ENCODE measurements at regions not wholly inside any gene's neighbourhood (a gene's known extent, or its start where the extent isn't known, plus 50 kb on each side); places are given as distances from the start of the nearest gene placed in this dataset.
"Not testable (repeated sequence)": the region's sequence is repeated elsewhere in the genome, so short reads cannot be mapped to it uniquely, and the experiment has no call there.

DNA sequence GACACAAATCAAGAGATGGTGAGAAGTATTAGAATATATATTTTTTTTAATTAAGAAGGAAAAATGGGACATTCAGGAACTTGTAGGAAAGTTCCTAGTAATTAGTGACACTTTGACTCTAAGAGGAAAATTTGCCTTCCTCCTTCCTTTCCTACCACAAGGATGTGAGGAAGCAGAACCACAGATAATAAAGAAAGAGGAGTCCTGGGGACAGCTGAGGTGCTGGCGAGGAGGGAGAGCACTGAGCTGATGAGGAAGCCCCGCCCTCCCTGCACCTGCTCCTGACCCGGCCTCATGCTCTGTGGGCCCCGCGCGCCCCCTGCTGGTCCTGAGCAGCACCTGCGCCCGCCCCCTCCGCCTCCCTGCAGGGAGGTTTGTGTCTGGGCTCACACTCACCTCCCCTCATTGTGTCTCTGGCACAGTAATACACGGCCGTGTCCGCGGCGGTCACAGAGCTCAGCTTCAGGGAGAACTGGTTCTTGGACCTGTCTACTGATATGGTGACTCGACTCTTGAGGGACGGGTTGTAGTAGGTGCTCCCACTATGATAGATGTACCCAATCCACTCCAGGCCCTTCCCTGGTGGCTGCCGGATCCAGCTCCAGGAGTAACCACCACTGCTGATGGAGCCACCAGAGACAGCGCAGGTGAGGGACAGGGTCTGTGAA is 822.6 kb downstream of the TMEM121 start:
- DNase-seq (ENCODE audit: low read depth) = not testable (repeated sequence)

DNA sequence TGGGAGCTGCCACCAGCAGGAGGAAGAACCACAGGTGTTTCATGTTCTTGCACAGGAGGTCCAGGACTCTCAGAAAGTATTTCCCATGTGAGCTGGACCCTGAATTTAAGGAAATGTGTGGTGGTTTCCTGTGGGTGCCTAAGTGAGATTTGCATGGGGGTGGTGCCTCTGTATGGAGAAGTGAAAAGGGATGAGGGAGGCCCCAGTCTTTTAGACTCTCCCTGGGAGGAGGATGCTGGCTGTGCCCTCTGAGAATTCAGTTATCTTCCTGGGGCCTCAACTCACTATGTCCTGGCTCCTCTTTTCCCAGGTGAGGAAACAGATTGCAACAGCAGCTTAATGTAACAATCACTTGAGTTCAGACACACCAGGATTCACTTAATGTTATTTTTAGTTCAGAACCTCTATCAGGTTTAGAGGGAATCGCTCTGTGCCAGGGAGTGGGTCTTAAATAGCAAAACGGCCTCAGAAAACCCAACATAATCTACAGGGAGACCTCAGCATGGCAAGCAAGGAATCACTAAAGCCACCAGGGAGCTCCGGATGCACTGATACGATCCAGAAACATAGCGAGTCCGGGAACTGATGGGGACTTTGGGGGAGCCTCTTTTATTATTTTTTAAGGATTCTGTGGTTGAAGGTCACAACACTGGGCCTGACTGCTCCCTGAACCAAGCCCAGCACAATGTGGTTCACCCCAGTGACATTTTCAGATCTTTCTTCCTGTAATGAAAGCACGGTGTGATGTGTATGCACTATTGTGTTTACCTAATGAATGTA is 823.5 kb downstream of the TMEM121 start:
- not testable (repeated sequence) for DNase-seq (ENCODE audit: low read depth)

DNA sequence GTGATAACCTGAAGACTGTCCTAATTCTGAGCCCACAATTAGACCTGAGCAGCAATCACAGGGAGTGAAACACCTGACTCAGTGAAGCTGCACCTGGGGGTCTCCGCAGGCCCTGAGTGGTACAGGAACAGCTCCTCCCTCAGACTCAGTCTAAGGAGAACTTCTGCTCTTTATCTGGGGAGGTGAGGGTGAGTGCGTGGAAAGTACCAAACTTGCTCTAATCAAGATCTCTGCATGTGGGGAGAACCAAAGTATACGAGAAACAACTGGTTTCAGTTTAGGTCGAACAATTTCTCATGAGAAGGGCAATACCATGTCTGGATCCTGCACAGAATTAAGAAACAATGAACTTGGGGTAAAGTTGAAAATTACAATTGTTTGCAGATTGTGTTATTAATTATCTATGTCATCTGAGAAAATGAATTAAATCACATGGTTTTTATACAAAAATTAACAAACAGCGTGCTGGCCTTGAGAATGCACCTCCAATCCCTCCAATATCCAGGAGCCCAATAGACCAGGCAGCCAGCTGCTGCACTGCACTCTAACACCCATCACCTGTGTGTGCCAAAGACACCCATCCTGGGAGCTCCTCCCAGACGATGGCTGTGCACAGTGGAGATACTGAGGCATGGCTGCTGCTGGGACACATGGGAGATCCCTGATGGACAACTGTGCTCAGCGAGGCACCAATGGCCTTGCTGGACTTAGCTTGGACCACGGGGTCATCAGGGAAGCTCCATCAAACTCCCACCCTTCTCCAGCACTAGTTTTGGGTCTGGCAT is 828.8 kb downstream of the TMEM121 start:
- DNase-seq (ENCODE audit: low read depth) = not testable (repeated sequence)

DNA sequence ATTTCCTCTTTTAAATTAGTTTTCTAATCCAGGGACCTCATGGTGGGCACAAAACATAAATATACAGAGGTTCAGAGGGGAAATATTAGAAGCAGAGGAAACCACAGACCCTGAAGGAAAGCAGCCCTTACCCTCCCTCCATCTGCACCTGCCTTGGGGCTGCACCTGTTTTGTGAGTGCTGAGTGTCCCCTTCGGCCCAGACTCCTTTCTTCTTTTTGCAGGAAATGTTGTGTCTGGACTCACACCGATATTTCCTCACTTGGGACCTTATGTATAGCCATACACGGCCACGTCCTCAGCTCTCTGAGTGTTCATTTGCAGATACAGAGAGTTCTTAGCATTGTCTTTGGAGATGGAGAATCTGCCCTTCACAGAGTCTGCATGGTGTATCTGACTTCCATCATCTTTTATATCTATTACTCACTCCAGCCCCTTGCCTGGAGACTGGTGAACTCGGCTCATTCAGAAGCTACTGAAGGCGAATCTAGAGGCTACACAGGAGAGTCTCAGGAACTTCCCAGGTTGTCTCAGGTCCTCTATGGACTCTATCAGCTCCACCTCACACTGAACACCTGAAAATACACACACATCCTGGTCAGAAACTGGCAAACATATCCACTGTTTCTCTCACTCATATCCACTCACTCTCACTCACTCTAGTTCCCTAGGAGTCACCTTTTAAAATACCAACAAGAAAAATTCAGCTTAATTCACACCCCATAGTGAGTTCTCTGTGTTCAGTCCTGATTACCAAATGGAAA is 829.7 kb downstream of the TMEM121 start:
- DNase-seq (ENCODE audit: low read depth) = not testable (repeated sequence)

DNA sequence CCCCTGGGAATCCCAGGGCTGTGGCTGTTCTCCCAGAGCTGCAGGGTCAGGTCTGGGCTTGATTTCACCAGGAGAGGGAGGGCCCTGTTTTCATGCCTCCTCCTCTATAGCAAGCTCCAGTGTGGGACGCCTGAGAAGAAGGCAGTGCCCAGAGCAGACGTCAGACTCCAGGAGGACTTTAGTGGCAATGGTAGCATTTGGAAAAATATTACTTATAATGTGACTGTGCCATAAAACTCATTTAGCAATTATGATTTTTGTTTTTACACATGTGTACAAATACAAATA is 830.2 kb downstream of the TMEM121 start:
- DNase-seq (ENCODE audit: low read depth) = not testable (repeated sequence)

DNA sequence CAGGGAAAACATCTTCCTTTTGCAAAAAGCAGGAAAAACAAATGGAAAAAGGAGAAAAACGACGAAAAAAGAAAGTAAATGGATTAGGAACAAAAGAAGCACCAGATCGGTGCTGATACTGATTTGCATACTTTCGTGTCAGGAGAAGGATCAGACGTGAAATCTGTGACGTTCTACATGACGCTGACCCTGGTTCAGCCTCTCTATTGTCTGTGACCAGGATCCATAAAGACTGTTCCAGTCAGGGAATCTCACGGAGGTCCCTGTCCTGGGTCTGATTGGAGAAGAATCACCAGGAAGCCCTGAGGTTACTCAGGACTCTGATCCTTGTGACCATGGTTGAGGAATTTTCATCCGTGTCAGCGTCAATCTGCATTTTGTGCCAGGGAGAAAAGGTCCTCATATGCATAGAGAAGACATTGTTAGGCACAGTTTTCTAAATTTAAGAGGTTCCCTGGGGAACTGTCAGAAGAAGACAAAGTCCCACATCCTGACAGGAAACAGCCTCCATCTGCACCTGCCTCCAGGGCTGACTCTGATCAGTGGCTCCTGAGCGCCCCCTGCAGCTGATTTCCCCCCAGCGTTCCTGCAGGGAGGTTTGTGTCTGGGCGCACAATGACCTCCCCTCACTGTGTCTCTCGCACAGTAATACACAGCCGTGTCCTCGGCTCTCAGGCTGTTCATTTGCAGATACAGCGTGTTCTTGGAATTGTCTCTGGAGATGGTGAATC is 832.9 kb downstream of the TMEM121 start:
- DNase-seq (ENCODE audit: low read depth) = not testable (repeated sequence)

DNA sequence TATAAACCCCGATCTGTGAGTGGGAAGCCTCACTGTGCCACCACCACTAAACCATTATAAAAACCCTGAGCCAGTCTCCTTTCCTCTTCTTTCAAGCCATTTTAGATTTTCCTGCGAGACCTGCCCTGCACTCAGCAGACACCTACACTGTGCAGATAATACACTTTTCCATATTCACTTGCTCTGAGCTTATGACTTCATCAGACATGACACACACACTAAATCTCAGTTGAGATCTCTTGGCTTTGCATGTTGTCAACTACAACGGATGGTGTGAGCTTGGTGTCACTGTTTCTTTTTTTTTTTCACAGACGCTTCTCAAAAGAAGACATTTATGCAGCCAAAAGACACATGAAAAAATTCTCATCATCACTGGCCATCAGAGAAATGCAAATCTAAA is 839.0 kb downstream of the TMEM121 start:
- DNase-seq (ENCODE audit: low read depth) = not testable (repeated sequence)

DNA sequence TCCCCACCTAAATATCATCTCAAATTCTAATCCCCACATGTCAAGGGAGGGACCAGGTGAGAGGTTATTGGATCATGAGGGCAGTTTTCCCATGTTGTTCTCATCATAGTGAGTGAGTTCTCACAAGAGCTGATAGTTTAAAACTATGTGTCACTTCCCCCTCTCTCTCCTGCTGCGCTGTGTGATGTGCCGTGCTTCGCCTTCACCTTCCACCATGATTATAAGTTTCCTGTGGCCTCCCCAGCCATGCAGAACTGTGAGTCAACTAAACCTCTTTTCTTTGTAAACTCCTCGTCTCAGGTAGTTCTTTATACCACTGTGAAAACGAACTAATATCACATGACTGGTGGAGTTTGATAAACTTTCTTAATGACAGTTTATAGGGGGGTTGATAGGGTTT is 839.5 kb downstream of the TMEM121 start:
- not testable (repeated sequence) for DNase-seq (ENCODE audit: low read depth)

DNA sequence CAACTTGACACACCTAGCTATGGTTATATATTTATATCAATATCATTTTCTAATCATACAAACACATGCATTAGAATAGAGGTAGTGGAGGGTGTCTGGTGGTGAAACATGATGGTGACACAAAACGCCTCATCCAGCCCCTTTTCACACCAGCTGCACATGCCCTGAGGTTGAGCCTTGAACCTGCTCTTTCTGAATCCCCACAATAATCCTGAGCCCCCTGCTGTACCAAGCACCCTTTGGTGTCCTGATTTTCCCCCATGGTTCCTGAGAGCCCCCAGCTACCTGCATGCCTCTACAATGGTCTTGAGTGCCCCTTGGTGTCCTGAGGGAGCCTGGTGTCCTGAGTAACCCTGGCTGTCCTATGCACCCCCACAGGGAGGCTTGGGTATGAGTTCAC is 840.6 kb downstream of the TMEM121 start:
- not testable (repeated sequence) for DNase-seq (ENCODE audit: low read depth)

DNA sequence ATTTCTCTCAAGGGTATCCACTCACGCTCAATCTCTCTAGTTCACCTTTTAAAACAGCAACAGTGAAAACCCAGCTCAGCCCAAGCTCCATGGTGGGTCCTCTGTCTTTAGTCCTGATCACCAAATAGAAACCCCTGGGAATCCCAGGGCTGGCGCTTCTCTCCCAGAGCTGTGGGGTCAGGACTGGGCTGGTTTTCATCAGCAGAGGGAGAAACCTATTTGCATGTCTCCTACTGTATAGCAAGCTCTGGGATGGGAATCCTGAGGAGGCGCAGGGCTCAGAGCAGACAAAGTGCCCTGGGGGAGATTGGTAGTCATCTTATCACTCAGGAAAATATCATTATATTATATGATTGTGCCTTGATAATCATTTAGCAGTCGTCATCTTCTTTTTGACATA is 843.1 kb downstream of the TMEM121 start:
- not testable (repeated sequence) for DNase-seq (ENCODE audit: low read depth)

DNA sequence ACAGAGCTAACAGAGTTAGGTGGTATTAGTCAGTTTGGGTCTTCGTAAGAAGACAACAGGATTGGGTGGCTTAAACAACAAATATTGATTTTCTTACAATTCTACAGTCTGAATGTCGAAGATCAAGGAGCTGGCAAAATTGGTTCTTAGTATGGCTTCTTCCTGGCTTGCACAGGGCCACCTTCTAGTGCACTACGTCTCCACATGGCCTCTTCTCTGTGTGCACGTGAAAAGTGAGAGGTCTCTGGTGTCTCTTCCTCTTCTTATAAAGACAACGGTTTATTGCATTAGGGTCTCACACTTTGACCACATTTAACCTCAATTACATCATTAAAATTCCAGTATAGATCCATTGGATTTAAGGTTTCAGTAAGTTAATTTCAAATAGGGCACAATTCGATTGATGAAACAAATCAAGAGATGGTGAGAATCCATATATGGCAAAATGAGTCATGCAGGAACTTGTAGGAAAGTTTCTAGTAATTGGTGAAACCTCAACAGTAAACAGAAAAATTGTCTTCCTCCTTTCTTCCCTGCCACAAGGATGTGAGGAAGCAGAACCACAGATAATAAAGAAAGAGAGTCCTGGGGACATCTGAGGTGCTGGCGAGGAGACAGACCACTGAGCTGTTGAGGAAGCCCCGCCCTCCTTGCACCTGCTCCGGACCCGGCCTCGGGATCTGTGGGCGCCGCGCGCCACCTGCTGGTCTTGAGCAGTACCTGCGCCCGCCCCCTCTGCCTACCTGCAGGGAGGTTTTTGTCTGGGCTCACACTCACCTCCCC is 846.7 kb downstream of the TMEM121 start:
- DNase-seq (ENCODE audit: low read depth) = no peak

DNA sequence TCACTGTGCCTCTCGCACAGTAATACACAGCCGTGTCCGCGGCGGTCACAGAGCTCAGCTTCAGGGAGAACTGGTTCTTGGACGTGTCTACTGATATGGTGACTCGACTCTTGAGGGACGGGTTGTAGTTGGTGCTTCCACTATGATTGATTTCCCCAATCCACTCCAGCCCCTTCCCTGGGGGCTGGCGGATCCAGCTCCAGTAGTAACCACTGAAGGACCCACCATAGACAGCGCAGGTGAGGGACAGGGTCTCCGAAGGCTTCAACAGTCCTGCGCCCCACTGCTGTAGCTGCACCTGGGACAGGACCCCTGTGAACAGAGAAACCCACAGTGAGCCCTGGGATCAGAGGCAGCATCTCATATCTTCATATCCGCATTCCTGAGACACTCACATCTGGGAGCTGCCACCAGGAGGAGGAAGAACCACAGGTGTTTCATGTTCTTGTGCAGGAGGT is 847.3 kb downstream of the TMEM121 start:
- DNase-seq (ENCODE audit: low read depth) = not testable (repeated sequence)

DNA sequence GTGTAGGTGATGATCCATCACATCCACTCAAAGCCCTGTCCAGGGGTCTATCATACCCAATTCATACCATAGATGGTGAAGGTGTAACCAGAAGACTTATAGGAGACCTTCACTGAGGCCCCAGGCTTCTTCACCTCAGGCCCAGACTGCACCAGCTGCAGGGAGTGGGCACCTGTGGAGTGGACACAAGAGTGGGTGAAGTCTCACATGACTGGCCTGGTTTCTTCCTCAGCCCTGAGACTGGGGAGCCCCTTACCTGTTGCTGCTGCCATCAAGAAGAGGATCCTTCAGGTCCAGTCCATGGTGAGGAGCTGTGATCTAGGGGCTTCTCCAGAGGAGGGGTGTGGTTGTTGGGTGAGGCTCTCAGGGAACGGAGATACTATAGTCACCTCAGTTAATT is 851.0 kb downstream of the TMEM121 start:
- no peak for DNase-seq (ENCODE audit: low read depth)

DNA sequence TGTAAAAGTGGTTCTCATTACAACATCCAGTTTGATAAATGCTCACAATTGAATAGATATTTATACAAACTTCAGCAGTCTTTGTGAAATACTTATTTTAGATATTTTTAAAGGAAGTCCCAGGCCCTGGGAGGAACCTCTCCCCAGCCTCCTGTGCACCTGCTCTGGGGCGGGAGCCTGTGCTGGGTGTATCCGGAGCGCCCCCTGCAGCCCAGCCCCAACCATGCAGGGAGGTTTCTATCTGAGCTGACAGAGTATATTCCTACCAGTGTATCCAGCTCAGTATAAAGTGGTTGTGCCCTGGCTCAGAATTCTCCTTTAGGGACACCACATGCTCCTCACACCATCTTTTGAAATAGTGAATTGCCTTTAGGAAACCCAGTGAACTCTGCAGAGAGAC is 851.8 kb downstream of the TMEM121 start:
- no peak for DNase-seq (ENCODE audit: low read depth)

DNA sequence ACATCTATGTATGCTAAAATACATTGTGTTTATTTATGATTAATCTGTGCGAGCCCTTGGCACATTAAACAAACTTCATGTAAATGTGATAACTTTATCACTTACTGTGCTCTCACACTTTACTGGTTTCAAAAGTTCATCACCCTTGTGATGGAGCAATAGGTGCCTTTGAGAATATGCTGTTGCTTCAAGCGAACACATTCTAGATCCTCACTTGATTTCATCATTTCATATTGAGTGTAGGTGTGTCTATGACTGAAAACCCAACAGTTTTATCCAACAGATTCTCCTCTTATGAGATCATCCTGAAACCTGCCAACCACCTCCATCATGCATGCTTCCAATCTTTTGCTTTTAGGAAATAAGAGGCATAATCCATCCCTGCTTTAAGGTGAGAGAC is 854.4 kb downstream of the TMEM121 start:
- no peak for DNase-seq (ENCODE audit: low read depth)

DNA sequence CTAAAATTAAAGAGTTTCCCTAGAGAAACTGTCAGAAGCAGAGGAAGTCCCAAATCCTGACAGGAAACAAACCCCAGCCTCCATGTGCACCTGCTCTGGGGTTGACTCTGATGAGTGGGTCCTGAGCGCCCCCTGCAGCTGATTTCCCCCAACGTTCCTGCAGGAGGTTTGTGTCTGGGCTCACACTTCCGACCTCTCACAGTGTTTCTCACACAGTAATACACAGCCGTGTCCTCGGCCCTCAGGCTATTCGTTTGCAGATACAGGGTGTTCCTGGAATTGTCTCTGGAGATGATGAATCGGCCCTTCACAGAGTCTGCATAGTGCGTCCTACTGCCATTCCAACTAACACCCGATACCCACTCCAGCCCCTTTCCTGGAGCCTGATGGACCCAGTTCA is 862.8 kb downstream of the TMEM121 start:
- not testable (repeated sequence) for DNase-seq (ENCODE audit: low read depth)

DNA sequence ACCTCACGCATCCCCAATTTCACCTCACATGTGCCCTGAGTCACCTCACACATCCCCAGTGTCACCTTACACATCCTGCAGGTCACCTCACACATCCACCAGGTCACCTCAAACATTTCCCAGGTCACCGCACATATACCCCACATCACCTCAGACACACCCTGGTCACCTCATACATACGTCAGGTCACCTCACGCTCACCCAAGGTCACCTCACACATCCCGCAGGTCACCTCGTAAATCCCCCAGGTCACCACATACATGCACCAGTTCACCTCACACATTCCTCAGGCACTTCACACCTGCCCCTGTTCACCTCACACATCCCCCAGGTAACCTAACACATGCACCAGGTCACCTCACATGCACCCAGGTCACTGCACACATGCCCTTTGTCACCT is 864.0 kb downstream of the TMEM121 start:
- DNase-seq (ENCODE audit: low read depth) = no peak

DNA sequence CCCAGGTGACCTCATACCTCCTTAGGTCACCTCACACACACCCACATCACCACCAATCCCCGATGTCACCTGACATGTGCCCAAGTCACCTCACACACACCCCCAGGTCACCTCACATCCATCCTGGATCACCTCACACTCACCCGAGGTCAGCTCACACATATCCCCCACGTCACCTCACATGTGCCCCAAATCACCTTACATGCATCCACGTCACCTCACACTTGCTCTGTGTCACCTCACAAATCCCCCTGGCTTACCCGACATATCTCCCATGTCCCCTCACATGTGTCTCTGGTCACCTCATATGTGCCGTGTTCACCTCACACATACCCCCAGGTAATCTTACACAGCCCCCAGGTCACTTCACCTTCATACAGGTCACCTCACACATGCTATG is 864.6 kb downstream of the TMEM121 start:
- no peak for DNase-seq (ENCODE audit: low read depth)

DNA sequence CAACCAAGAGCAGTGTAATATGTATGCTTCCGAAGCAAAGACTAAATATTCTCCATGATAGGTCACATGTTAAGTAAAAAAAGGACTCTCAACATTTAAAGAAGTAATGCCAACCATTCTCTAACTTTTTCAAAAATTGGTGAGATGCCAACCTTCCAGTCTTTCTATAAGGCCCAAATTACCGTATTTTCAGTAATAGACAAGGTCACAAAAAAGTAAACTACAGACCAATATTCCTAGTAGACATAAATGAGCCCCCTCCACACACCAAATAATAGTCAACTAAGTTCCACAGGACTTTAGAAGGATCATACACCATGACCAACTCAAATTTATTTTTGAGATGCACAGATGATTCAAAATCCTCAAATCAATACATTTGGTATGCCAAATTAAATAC is 867.4 kb downstream of the TMEM121 start:
- no peak for DNase-seq (ENCODE audit: low read depth)

DNA sequence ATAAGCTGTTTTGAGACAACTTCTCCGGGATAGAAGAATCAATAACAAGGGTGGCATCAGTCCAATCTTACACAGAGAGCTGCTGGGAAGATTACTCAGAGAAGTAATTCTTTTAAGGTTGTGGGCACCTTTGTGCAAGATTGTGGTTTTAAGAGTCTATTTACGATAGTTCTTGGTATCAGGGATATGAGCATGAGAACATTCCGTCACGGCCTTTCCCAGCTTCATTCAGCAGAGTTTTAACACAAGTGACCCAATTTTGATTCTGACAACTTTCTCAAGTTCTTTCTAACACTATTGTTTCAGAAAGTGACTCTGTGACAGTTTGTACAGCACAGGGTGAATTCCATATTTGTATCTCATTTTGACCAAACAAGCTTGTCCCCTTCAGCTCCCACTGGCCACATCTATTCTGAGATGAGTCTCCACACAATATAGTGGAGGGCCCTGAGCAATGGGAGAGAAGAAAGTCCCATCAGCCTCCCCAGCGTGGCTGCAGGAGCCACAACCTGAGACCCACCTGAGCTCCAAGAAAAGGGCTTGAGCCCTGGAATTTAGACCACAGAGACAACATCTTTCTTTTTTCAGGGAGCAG is 869.2 kb downstream of the TMEM121 start:
- no peak for DNase-seq (ENCODE audit: low read depth)
